Ishikawa (cell line): ENCODE measurements at regions not wholly inside any gene's neighbourhood (a gene's known extent, or its start where the extent isn't known, plus 50 kb on each side); places are given as distances from the start of the nearest gene placed in this dataset.

Source experiments
- NFIC ChIP-seq: IDR thresholded peaks from 2 replicates; pipeline ENCODE4 v1.6.1; 2012
- TAF1 ChIP-seq: IDR thresholded peaks from 2 replicates; pipeline ENCODE4 v1.6.1; 2012; ENCODE audit warnings: low read depth, mild to moderate bottlenecking
- YY1 ChIP-seq: IDR thresholded peaks from 2 replicates; pipeline ENCODE4 v1.6.1; 2012; ENCODE audit warnings: low read depth
- TF ChIP-seq, protein P1 (sequence below): IDR thresholded peaks from 2 replicates; pipeline ENCODE4 v1.6.1; 2012

DNA sequence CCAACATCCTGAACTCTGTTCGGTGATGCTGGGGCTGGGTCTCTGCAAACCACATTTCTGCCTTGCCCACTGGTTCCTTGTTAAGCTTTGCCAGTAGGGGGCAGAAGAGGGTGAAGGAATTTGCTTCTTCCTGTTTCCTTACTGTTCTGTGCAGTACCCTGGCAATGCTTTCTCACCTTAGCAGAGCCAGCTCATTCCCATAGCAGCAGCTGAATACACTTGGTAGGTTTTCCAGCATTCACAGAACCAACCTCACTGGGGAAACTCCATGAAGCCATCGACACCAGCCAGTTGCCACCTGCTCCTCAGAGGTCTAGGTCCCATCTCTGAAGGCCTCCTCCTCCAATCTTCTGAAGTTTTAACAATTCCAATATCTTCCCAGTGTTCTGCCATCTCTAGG lies 308.4 kb downstream of the PDCD6IP start:
- TF ChIP-seq, protein P1, sequence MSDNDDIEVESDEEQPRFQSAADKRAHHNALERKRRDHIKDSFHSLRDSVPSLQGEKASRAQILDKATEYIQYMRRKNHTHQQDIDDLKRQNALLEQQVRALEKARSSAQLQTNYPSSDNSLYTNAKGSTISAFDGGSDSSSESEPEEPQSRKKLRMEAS, result no peak
- TF ChIP-seq NFIC (no peak), YY1 (no peak), TAF1 (no peak)
